ENCODE measurements at regions not wholly inside any gene's neighbourhood (a gene's known extent, or its start where the extent isn't known, plus 50 kb on each side); places are given as distances from the start of the nearest gene placed in this dataset.

GRCh38 chr4:152045807-152046571 is 285.2 kb upstream of the GATB start:
- H3K27me3 ChIP-seq (ENCODE audit: control insufficient read depth in 3 of 3, insufficient read depth in 3 of 3, low read length in 3 of 3): no peaks in the 10 kb centered on the region
- H3K4me1 ChIP-seq (ENCODE audit: control insufficient read depth in 3 of 3, insufficient read depth in 3 of 3, low read length in 3 of 3): peaks cover 9 to 14% (median 11%) of the 10 kb centered on the region in 3 donors
- H3K36me3 ChIP-seq (ENCODE audit: control insufficient read depth in 3 of 3, insufficient read depth in 3 of 3, low read length in 3 of 3): no peaks in the 10 kb centered on the region
- no peaks in the 10 kb centered on the region for H3K9me3 ChIP-seq (ENCODE audit: control insufficient read depth in 3 of 3, low read length in 3 of 3)
- H3K4me3 ChIP-seq (ENCODE audit: low read length in 3 of 3): peak overlapping the region; percentile 25 to 49 (median 25)
- H3K27ac ChIP-seq (ENCODE audit: low read depth, low read length): peak overlapping the region; percentile 62
- H3K9ac ChIP-seq (ENCODE audit: low read depth in 1 of 3, low read length in 3 of 3): peak overlapping the region in 1 of 3 donors; percentile 66

- Histone ChIP-seq H3K9me3 (ENCODE audit: control insufficient read depth in 3 of 3, low read length in 3 of 3) (no peaks in the 10 kb centered on the region), H3K9ac (ENCODE audit: low read depth in 1 of 3, low read length in 3 of 3) (peak overlapping the region in 1 of 3 donors; percentile 66), H3K36me3 (ENCODE audit: control insufficient read depth in 3 of 3, insufficient read depth in 3 of 3, low read length in 3 of 3) (no peaks in the 10 kb centered on the region), H3K4me1 (ENCODE audit: control insufficient read depth in 3 of 3, insufficient read depth in 3 of 3, low read length in 3 of 3) (peaks cover 9 to 14% (median 11%) of the 10 kb centered on the region in 3 donors), H3K4me3 (ENCODE audit: low read length in 3 of 3) (peak overlapping the region; percentile 20 to 49 (median 25)), H3K27me3 (ENCODE audit: control insufficient read depth in 3 of 3, insufficient read depth in 3 of 3, low read length in 3 of 3) (no peaks in the 10 kb centered on the region), H3K27ac (ENCODE audit: low read depth, low read length) (no peak overlapping the region)
Measured at GRCh38 chr4:152045449-152045806, 284.6 kb upstream of the GATB start.

GRCh38 chr4:152044331-152045036 is 283.7 kb upstream of the GATB start:
- no peak overlapping the region for H3K27ac ChIP-seq (ENCODE audit: low read depth, low read length)
- peaks cover 9 to 17% (median 11%) of the 10 kb centered on the region in 3 donors for H3K4me1 ChIP-seq (ENCODE audit: control insufficient read depth in 3 of 3, insufficient read depth in 3 of 3, low read length in 3 of 3)
- no peaks in the 10 kb centered on the region for H3K9me3 ChIP-seq (ENCODE audit: control insufficient read depth in 3 of 3, low read length in 3 of 3)
- no peak overlapping the region for H3K4me3 ChIP-seq (ENCODE audit: low read length in 3 of 3)
- no peaks in the 10 kb centered on the region for H3K27me3 ChIP-seq (ENCODE audit: control insufficient read depth in 3 of 3, insufficient read depth in 3 of 3, low read length in 3 of 3)
- H3K36me3 ChIP-seq (ENCODE audit: control insufficient read depth in 3 of 3, insufficient read depth in 3 of 3, low read length in 3 of 3): no peaks in the 10 kb centered on the region
- H3K9ac ChIP-seq (ENCODE audit: low read depth in 1 of 3, low read length in 3 of 3): no peak overlapping the region

GRCh38 chr4:152041295-152041694 is 280.5 kb upstream of the GATB start:
- Histone ChIP-seq H3K27me3 (ENCODE audit: control insufficient read depth in 3 of 3, insufficient read depth in 3 of 3, low read length in 3 of 3) (no peaks in the 10 kb centered on the region), H3K9me3 (ENCODE audit: control insufficient read depth in 3 of 3, low read length in 3 of 3) (no peaks in the 10 kb centered on the region), H3K4me1 (ENCODE audit: control insufficient read depth in 3 of 3, insufficient read depth in 3 of 3, low read length in 3 of 3) (peaks cover 16 to 32% (median 26%) of the 10 kb centered on the region in 3 donors), H3K4me3 (ENCODE audit: low read length in 3 of 3) (no peak overlapping the region), H3K27ac (ENCODE audit: low read depth, low read length) (no peak overlapping the region), H3K36me3 (ENCODE audit: control insufficient read depth in 3 of 3, insufficient read depth in 3 of 3, low read length in 3 of 3) (no peaks in the 10 kb centered on the region), H3K9ac (ENCODE audit: low read depth in 1 of 3, low read length in 3 of 3) (no peak overlapping the region)

- no peaks in the 10 kb centered on the region for H3K27me3 ChIP-seq (ENCODE audit: control insufficient read depth in 3 of 3, insufficient read depth in 3 of 3, low read length in 3 of 3)
- peak overlapping the region; percentile 90 for H3K27ac ChIP-seq (ENCODE audit: low read depth, low read length)
- no peaks in the 10 kb centered on the region for H3K9me3 ChIP-seq (ENCODE audit: control insufficient read depth in 3 of 3, low read length in 3 of 3)
Measured at GRCh38 chr4:152039691-152040090, 278.9 kb upstream of the GATB start.

GRCh38 chr4:152039023-152039481 is 278.2 kb upstream of the GATB start:
- Histone ChIP-seq H3K4me3 (ENCODE audit: low read length in 3 of 3) (no peak overlapping the region), H3K27me3 (ENCODE audit: control insufficient read depth in 3 of 3, insufficient read depth in 3 of 3, low read length in 3 of 3) (no peaks in the 10 kb centered on the region), H3K27ac (ENCODE audit: low read depth, low read length) (peak overlapping the region; percentile 90), H3K9me3 (ENCODE audit: control insufficient read depth in 3 of 3, low read length in 3 of 3) (no peaks in the 10 kb centered on the region), H3K9ac (ENCODE audit: low read depth in 1 of 3, low read length in 3 of 3) (no peak overlapping the region), H3K4me1 (ENCODE audit: control insufficient read depth in 3 of 3, insufficient read depth in 3 of 3, low read length in 3 of 3) (peaks cover 5 to 22% (median 17%) of the 10 kb centered on the region in 3 donors), H3K36me3 (ENCODE audit: control insufficient read depth in 3 of 3, insufficient read depth in 3 of 3, low read length in 3 of 3) (no peaks in the 10 kb centered on the region)

More at GRCh38 chr4:152039691-152040090, 278.9 kb upstream of the GATB start:
- H3K4me1 ChIP-seq (ENCODE audit: control insufficient read depth in 3 of 3, insufficient read depth in 3 of 3, low read length in 3 of 3): peaks cover 5 to 22% (median 17%) of the 10 kb centered on the region in 3 donors
- H3K36me3 ChIP-seq (ENCODE audit: control insufficient read depth in 3 of 3, insufficient read depth in 3 of 3, low read length in 3 of 3): no peaks in the 10 kb centered on the region
- H3K4me3 ChIP-seq (ENCODE audit: low read length in 3 of 3): no peak overlapping the region
- no peak overlapping the region for H3K9ac ChIP-seq (ENCODE audit: low read depth in 1 of 3, low read length in 3 of 3)

- Histone ChIP-seq H3K27ac (ENCODE audit: low read depth, low read length) (peak overlapping the region; percentile 90), H3K9me3 (ENCODE audit: control insufficient read depth in 3 of 3, low read length in 3 of 3) (no peaks in the 10 kb centered on the region), H3K4me3 (ENCODE audit: low read length in 3 of 3) (no peak overlapping the region), H3K4me1 (ENCODE audit: control insufficient read depth in 3 of 3, insufficient read depth in 3 of 3, low read length in 3 of 3) (peaks cover 5 to 25% (median 17%) of the 10 kb centered on the region in 3 donors), H3K27me3 (ENCODE audit: control insufficient read depth in 3 of 3, insufficient read depth in 3 of 3, low read length in 3 of 3) (no peaks in the 10 kb centered on the region), H3K36me3 (ENCODE audit: control insufficient read depth in 3 of 3, insufficient read depth in 3 of 3, low read length in 3 of 3) (no peaks in the 10 kb centered on the region), H3K9ac (ENCODE audit: low read depth in 1 of 3, low read length in 3 of 3) (peak overlapping the region in 1 of 3 donors; percentile 34)
Measured at GRCh38 chr4:152038238-152038637, 277.4 kb upstream of the GATB start.

GRCh38 chr4:152037435-152037834 is 276.6 kb upstream of the GATB start:
- H3K9ac ChIP-seq (ENCODE audit: low read depth in 1 of 3, low read length in 3 of 3): no peak overlapping the region
- H3K4me3 ChIP-seq (ENCODE audit: low read length in 3 of 3): no peak overlapping the region
- peaks cover 5 to 33% (median 17%) of the 10 kb centered on the region in 3 donors for H3K4me1 ChIP-seq (ENCODE audit: control insufficient read depth in 3 of 3, insufficient read depth in 3 of 3, low read length in 3 of 3)
- no peaks in the 10 kb centered on the region for H3K9me3 ChIP-seq (ENCODE audit: control insufficient read depth in 3 of 3, low read length in 3 of 3)
- no peaks in the 10 kb centered on the region for H3K36me3 ChIP-seq (ENCODE audit: control insufficient read depth in 3 of 3, insufficient read depth in 3 of 3, low read length in 3 of 3)
- H3K27me3 ChIP-seq (ENCODE audit: control insufficient read depth in 3 of 3, insufficient read depth in 3 of 3, low read length in 3 of 3): no peaks in the 10 kb centered on the region
- peak overlapping the region; percentile 90 for H3K27ac ChIP-seq (ENCODE audit: low read depth, low read length)

GRCh38 chr4:152033621-152034020 is 272.8 kb upstream of the GATB start:
- Histone ChIP-seq H3K9me3 (ENCODE audit: control insufficient read depth in 3 of 3, low read length in 3 of 3) (no peaks in the 10 kb centered on the region), H3K4me1 (ENCODE audit: control insufficient read depth in 3 of 3, insufficient read depth in 3 of 3, low read length in 3 of 3) (peaks cover 5 to 26% (median 17%) of the 10 kb centered on the region in 3 donors), H3K9ac (ENCODE audit: low read depth in 1 of 3, low read length in 3 of 3) (no peak overlapping the region), H3K27me3 (ENCODE audit: control insufficient read depth in 3 of 3, insufficient read depth in 3 of 3, low read length in 3 of 3) (no peaks in the 10 kb centered on the region), H3K36me3 (ENCODE audit: control insufficient read depth in 3 of 3, insufficient read depth in 3 of 3, low read length in 3 of 3) (no peaks in the 10 kb centered on the region), H3K4me3 (ENCODE audit: low read length in 3 of 3) (no peak overlapping the region), H3K27ac (ENCODE audit: low read depth, low read length) (no peak overlapping the region)

- Histone ChIP-seq H3K27me3 (ENCODE audit: control insufficient read depth in 3 of 3, insufficient read depth in 3 of 3, low read length in 3 of 3) (no peaks in the 10 kb centered on the region), H3K9me3 (ENCODE audit: control insufficient read depth in 3 of 3, low read length in 3 of 3) (no peaks in the 10 kb centered on the region), H3K4me1 (ENCODE audit: control insufficient read depth in 3 of 3, insufficient read depth in 3 of 3, low read length in 3 of 3) (peaks cover under 1 to 19% (median 9%) of the 10 kb centered on the region in 3 donors), H3K36me3 (ENCODE audit: control insufficient read depth in 3 of 3, insufficient read depth in 3 of 3, low read length in 3 of 3) (no peaks in the 10 kb centered on the region), H3K4me3 (ENCODE audit: low read length in 3 of 3) (no peak overlapping the region), H3K27ac (ENCODE audit: low read depth, low read length) (peak overlapping the region; percentile 17), H3K9ac (ENCODE audit: low read depth in 1 of 3, low read length in 3 of 3) (no peak overlapping the region)
Measured at GRCh38 chr4:152032722-152033131, 271.9 kb upstream of the GATB start.
